Lung (tissue), 11 donors: ENCODE measurements at regions not wholly inside any gene's neighbourhood (a gene's known extent, or its start where the extent isn't known, plus 50 kb on each side); places are given as distances from the start of the nearest gene placed in this dataset.
"Not testable (repeated sequence)": the region's sequence is repeated elsewhere in the genome, so short reads cannot be mapped to it uniquely, and the experiment has no call there.

Experiments
- ATAC-seq: fragments of 200-7000 bp; cut with Tn5 transposase; one replicate; pipeline ENCODE4 v1.9.1; 2020; ENCODE audit warnings: moderate number of reproducible peaks; ENCODE audit not compliant: insufficient read depth, low FRiP score
- DNase-seq, 3 donors: peaks; one replicate each; pipeline ENCODE4 v3.0.0-alpha.2; 2013 to 2017
- H3K27ac ChIP-seq, 2 donors: one replicate each; pipeline ENCODE4 v1.5.1; 2013; ENCODE audit warnings: mild to moderate bottlenecking in 2 of 2, moderate library complexity in 2 of 2, control low read depth in 1 of 2, inconsistent platforms in 1 of 2, low read depth in 1 of 2, low read length in 1 of 2
- H3K27me3 ChIP-seq, 3 donors: one replicate each; pipeline ENCODE4 v1.5.1; 2013; ENCODE audit warnings: low read length in 2 of 3; ENCODE audit not compliant: control insufficient read depth in 3 of 3, insufficient read depth in 3 of 3
- H3K36me3 ChIP-seq, 4 donors: one replicate each; pipeline ENCODE4 v1.5.1; 2013; ENCODE audit warnings: low read length in 4 of 4, mild to moderate bottlenecking in 1 of 4, moderate library complexity in 1 of 4; ENCODE audit not compliant: control insufficient read depth in 4 of 4, insufficient read depth in 4 of 4
- H3K4me1 ChIP-seq, 5 donors: one replicate each; pipeline ENCODE4 v1.5.1; 2013; ENCODE audit warnings: low read length in 5 of 5, mild to moderate bottlenecking in 2 of 5, moderate library complexity in 1 of 5; ENCODE audit not compliant: control insufficient read depth in 5 of 5, insufficient read depth in 5 of 5
- H3K4me3 ChIP-seq: one replicate; pipeline ENCODE4 v1.5.1; 2013; ENCODE audit warnings: mild to moderate bottlenecking, control low read depth, moderate library complexity
- H3K9ac ChIP-seq, 2 donors: one replicate each; pipeline ENCODE4 v1.5.1; 2013; ENCODE audit warnings: low read length in 2 of 2, control low read depth in 1 of 2; ENCODE audit not compliant: insufficient read depth in 1 of 2
- H3K9me3 ChIP-seq, 4 donors: one replicate each; pipeline ENCODE4 v1.5.1; 2013; ENCODE audit warnings: low read length in 3 of 4, mild to moderate bottlenecking in 1 of 4, moderate library complexity in 1 of 4; ENCODE audit not compliant: control insufficient read depth in 4 of 4, insufficient read depth in 3 of 4
- WGBS, 2 donors: extraction: QIAGEN DNeasy Blood & Tissue Kit; methylation state at CpG; one replicate each; pipeline ENCODE4 v1.1.7; 2013; 5-methylcytosine and 5-hydroxymethylcytosine counted together
- TF ChIP-seq, protein P1 (sequence below): IDR thresholded peaks from 2 replicates; pipeline ENCODE4 v1.5.1; 2012; ENCODE audit warnings: mild to moderate bottlenecking; ENCODE audit errors: control extremely low read depth, extremely low read depth
- donor health status: control.
- donor health status: control.
- donor health status: Bipolar disorder and iron deficiency.
- donor health status: healthy.
- donor health status: DM: yes; HTN: yes; CAD: no.

DNA sequence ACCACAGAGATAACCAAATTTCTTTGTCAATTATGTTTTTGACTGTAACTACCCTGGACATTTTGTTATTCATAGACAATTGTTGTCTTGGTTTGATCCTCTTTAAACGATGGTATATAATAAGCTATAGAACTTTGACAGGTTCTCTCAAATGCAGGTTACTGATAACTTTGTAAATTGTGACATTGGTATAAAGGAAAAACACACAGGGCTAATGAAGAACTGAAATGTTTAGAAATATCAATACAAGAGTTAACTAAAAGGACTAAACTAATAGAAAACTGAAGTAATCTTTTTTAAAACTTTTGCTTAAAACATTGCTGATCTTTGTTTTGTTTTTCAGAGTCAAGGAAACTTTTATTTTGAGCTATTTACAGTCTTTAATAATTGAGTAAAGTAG is 124.8 kb downstream of the TPBG start:
- Histone ChIP-seq H3K27me3 (no peaks in the 10 kb centered on the region), H3K4me3 (no peak overlapping the region), H3K4me1 (no peaks in the 10 kb centered on the region), H3K9me3 (peaks cover 0 to 20% (median 8%) of the 10 kb centered on the region in 4 donors), H3K9ac (no peak overlapping the region), H3K36me3 (no peaks in the 10 kb centered on the region), H3K27ac (no peak overlapping the region)
- DNase-seq (no peak), ATAC-seq (no peak)
- WGBS, 2 donors = 78 to 93% methylated on average over 1 of the region's 1 CpG
- TF ChIP-seq, protein P1, sequence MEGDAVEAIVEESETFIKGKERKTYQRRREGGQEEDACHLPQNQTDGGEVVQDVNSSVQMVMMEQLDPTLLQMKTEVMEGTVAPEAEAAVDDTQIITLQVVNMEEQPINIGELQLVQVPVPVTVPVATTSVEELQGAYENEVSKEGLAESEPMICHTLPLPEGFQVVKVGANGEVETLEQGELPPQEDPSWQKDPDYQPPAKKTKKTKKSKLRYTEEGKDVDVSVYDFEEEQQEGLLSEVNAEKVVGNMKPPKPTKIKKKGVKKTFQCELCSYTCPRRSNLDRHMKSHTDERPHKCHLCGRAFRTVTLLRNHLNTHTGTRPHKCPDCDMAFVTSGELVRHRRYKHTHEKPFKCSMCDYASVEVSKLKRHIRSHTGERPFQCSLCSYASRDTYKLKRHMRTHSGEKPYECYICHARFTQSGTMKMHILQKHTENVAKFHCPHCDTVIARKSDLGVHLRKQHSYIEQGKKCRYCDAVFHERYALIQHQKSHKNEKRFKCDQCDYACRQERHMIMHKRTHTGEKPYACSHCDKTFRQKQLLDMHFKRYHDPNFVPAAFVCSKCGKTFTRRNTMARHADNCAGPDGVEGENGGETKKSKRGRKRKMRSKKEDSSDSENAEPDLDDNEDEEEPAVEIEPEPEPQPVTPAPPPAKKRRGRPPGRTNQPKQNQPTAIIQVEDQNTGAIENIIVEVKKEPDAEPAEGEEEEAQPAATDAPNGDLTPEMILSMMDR = no peak

DNA sequence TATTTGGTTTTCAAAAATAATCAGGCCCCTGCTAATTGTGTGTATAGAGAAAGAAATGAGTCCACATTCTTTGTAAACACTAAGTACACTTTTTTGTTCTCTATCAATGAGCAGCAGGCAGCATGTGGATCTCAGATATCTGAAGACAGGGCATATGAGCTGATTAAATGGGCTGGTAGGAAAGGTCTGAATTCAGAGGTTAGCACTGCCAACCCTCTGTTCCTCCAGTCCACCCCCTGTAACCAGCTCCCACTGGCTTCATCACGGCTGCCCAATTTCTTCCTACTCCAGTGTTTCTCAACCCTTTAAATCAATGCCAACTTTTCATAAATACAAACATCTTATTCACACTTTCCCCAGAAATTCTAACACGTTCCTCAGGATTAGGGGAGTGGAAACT is 128.5 kb downstream of the TPBG start:
- Histone ChIP-seq H3K36me3 (no peaks in the 10 kb centered on the region), H3K9me3 (peaks cover 0 to 13% (median 5%) of the 10 kb centered on the region in 4 donors), H3K4me3 (no peak overlapping the region), H3K4me1 (no peaks in the 10 kb centered on the region), H3K27me3 (no peaks in the 10 kb centered on the region), H3K9ac (no peak overlapping the region), H3K27ac (no peak overlapping the region)
- no peak for ATAC-seq
- DNase-seq = no peak
- WGBS, 2 donors = 52 to 72% methylated on average over 2 of the region's 2 CpGs
- TF ChIP-seq, protein P1 = no peak

DNA sequence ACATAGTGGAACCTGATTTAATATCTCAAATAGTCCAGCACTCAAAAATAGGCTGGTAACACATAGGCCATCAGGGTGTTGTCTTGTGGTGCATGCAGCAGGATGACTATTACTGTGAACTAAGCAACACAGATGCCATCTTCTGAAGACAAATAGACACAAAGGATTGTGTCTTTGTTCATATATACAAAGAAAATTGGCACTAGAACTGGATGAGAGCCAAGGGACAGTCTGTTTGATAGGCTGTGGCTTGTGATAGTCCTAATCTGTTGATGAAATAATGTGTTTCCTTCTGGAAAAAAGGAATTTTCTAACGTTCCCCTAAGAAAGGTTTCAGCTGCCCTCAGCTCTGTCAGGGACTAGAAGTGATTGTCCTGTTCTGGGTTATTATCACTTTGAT is 129.8 kb downstream of the TPBG start:
- DNase-seq = no peak
- H3K9me3 ChIP-seq = peaks cover 0 to 10% (median 5%) of the 10 kb centered on the region in 4 donors
- no peaks in the 10 kb centered on the region for H3K27me3 ChIP-seq
- H3K36me3 ChIP-seq = no peaks in the 10 kb centered on the region
- H3K9ac ChIP-seq = no peak overlapping the region
- no peak for ATAC-seq
- TF ChIP-seq, protein P1 = no peak
- 25 to 53% methylated on average over 1 of the region's 1 CpG for WGBS, 2 donors
- no peak overlapping the region for H3K27ac ChIP-seq
- H3K4me3 ChIP-seq = no peak overlapping the region
- no peaks in the 10 kb centered on the region for H3K4me1 ChIP-seq

DNA sequence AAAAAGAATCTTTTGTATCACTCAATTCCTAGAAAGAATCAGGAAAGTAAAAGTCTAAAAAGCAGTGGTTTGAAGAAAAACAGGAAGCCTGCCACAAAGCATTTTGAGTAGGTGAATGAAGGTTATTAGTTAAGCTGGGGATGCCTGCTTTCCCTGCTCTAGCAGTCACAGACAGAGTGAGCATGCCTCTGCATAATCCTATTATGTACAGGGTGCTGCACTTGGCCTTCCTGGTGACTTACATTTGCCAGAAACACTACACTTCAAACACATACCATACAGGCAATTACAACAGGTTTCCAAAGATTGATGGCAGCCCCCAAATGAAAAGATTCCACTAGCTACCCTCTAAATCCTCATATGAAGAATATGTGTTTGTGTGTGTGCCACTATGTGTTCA is 130.8 kb downstream of the TPBG start:
- TF ChIP-seq, protein P1 = no peak
- no peak overlapping the region for H3K4me3 ChIP-seq
- ATAC-seq = no peak
- H3K27ac ChIP-seq = no peak overlapping the region
- no peak overlapping the region for H3K9ac ChIP-seq
- no peak for DNase-seq
- H3K9me3 ChIP-seq = peaks cover 0 to 10% (median 5%) of the 10 kb centered on the region in 4 donors
- H3K27me3 ChIP-seq = no peaks in the 10 kb centered on the region
- no peaks in the 10 kb centered on the region for H3K36me3 ChIP-seq
- H3K4me1 ChIP-seq = no peaks in the 10 kb centered on the region

DNA sequence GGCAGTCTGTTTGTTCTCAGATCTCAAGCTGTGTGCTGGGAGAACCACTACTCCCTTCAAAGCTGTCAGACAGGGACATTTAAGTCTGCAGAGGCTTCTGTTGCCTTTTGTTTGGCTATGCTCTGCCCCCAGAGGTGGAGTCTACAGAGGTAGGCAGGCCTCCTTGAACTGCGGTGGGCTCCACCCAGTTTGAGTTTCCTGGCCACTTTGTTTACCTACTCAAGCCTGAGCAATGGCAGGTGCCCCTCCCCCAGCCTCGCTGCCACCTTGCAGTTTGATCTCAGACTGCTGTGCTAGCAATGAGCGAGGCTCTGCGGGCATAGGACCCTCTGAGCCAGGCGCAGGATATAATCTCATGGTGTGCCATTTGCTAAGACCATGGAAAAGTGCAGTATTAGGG is 138.3 kb downstream of the TPBG start:
- not testable (repeated sequence) for H3K4me3 ChIP-seq, DNase-seq, H3K4me1 ChIP-seq, H3K9me3 ChIP-seq, H3K27me3 ChIP-seq, H3K36me3 ChIP-seq, H3K27ac ChIP-seq, ATAC-seq, H3K9ac ChIP-seq
- 73 to 80% methylated on average over 5 of the region's 5 CpGs for WGBS, 2 donors
